WTC11 (cell line): ENCODE measurements at regions not wholly inside any gene's neighbourhood (a gene's known extent, or its start where the extent isn't known, plus 50 kb on each side); places are given as distances from the start of the nearest gene placed in this dataset.

Experiments used
- ATAC-seq: fragments of 200-7000 bp; cut with Tn5 transposase; 2 replicates; pipeline ENCODE4 v1.10.0; 2021; ENCODE audit warnings: mild to moderate bottlenecking, moderate library complexity
- CTCF ChIA-PET: fragments of 300-600 bp; sonication (Branson Sonifier 250); formaldehyde crosslinking; loops from one replicate; lab custom pipeline; 2021; ENCODE audit warnings: antibody characterized with exemption; lab: Charles Lee
- POLR2A ChIA-PET: fragments of 350-600 bp; sonication (Branson Sonifier 250); formaldehyde crosslinking; loops from one replicate; lab custom pipeline; 2021; ENCODE audit warnings: antibody characterized with exemption; lab: Charles Lee
- DNase-seq: peaks from one replicate; pipeline ENCODE4 v3.0.0; 2021; ENCODE audit warnings: low spot score
- H3K27ac Mint-ChIP-seq: 2 replicates; pipeline ENCODE4 v1.8.0; 2021; ENCODE audit warnings: mixed read lengths
- H3K27me3 Mint-ChIP-seq: 2 replicates; pipeline ENCODE4 v1.8.0; 2021; ENCODE audit warnings: low read depth, mild to moderate bottlenecking, moderate library complexity, mixed read lengths
- H3K36me3 Mint-ChIP-seq: 2 replicates; pipeline ENCODE4 v1.8.0; 2021; ENCODE audit warnings: mixed read lengths
- H3K4me1 Mint-ChIP-seq: 2 replicates; pipeline ENCODE4 v1.8.0; 2022; ENCODE audit warnings: mixed read lengths
- H3K4me3 Mint-ChIP-seq: 2 replicates; pipeline ENCODE4 v1.8.0; 2021; ENCODE audit warnings: mild to moderate bottlenecking, moderate library complexity, mixed read lengths
- H3K9me3 Mint-ChIP-seq: 2 replicates; pipeline ENCODE4 v1.8.0; 2021; ENCODE audit warnings: mixed read lengths
- AR ChIP-seq: fragments of 250-450 bp; sonication (Bioruptor Pico); IDR thresholded peaks from 2 replicates; pipeline ENCODE4 v1.9.0; 2021; ENCODE audit warnings: mild to moderate bottlenecking
- ATF1 ChIP-seq: sonication (generic); formaldehyde crosslinking; IDR thresholded peaks from 2 replicates; pipeline ENCODE4 v1.8.1; 2023; ENCODE audit warnings: mild to moderate bottlenecking, moderate library complexity, missing genetic modification reagents
- GABPB1 ChIP-seq: sonication (generic); formaldehyde crosslinking; IDR thresholded peaks from 2 replicates; pipeline ENCODE4 v1.8.1; 2023; ENCODE audit warnings: mild to moderate bottlenecking, missing genetic modification reagents
- HMGXB4 ChIP-seq: sonication (generic); formaldehyde crosslinking; IDR thresholded peaks from 2 replicates; pipeline ENCODE4 v1.8.1; 2023; ENCODE audit warnings: mild to moderate bottlenecking, moderate library complexity, missing genetic modification reagents
- KAT7 ChIP-seq: sonication (generic); formaldehyde crosslinking; IDR thresholded peaks from 2 replicates; pipeline ENCODE4 v1.8.1; 2023; ENCODE audit warnings: missing genetic modification reagents, mild to moderate bottlenecking, borderline replicate concordance
- NR3C1 ChIP-seq: sonication (generic); formaldehyde crosslinking; conservative IDR thresholded peaks from 2 replicates; pipeline ENCODE4 v1.8.1; 2023; ENCODE audit warnings: low read depth, mild to moderate bottlenecking, missing genetic modification reagents
- OVOL2 ChIP-seq: fragments of 250-450 bp; sonication (Bioruptor Pico); IDR thresholded peaks from 2 replicates; pipeline ENCODE4 v1.9.0; 2021; ENCODE audit warnings: mild to moderate bottlenecking, borderline replicate concordance
- RELA ChIP-seq: sonication (generic); formaldehyde crosslinking; IDR thresholded peaks from 2 replicates; pipeline ENCODE4 v1.8.1; 2022; ENCODE audit warnings: missing genetic modification reagents, mild to moderate bottlenecking, borderline replicate concordance
- SOX15 ChIP-seq: fragments of 250-450 bp; sonication (Bioruptor Pico); IDR thresholded peaks from 2 replicates; pipeline ENCODE4 v1.9.0; 2021; ENCODE audit warnings: mild to moderate bottlenecking
- TEAD4 ChIP-seq: sonication (generic); formaldehyde crosslinking; IDR thresholded peaks from 2 replicates; pipeline ENCODE4 v1.8.0; 2022; ENCODE audit warnings: mild to moderate bottlenecking, missing genetic modification reagents
- ZBTB21 ChIP-seq: sonication (generic); formaldehyde crosslinking; IDR thresholded peaks from 2 replicates; pipeline ENCODE4 v1.8.1; 2023; ENCODE audit warnings: mild to moderate bottlenecking, missing genetic modification reagents, borderline replicate concordance
- ZNF219 ChIP-seq: sonication (generic); formaldehyde crosslinking; IDR thresholded peaks from 2 replicates; pipeline ENCODE4 v1.8.0; 2023; ENCODE audit warnings: missing genetic modification reagents, mild to moderate bottlenecking, borderline replicate concordance
- ZNF317 ChIP-seq: sonication (generic); formaldehyde crosslinking; IDR thresholded peaks from 2 replicates; pipeline ENCODE4 v1.8.1; 2023; ENCODE audit warnings: low read depth, mild to moderate bottlenecking, moderate library complexity, missing genetic modification reagents, borderline replicate concordance
- ZNF396 ChIP-seq: fragments of 250-450 bp; sonication (Bioruptor Pico); IDR thresholded peaks from 2 replicates; pipeline ENCODE4 v1.8.0; 2021; ENCODE audit warnings: mild to moderate bottlenecking, moderate library complexity, borderline replicate concordance
- TF ChIP-seq, protein P1 (sequence below): fragments of 250-450 bp; sonication (Bioruptor Pico); IDR thresholded peaks from 2 replicates; pipeline ENCODE4 v2.1.2; 2022; ENCODE audit warnings: mild to moderate bottlenecking, moderate library complexity
- TF ChIP-seq, protein P2 (sequence below): sonication (generic); formaldehyde crosslinking; IDR thresholded peaks from 2 replicates; pipeline ENCODE4 v1.8.1; 2022; ENCODE audit warnings: mild to moderate bottlenecking, missing genetic modification reagents, moderate library complexity, borderline replicate concordance

- H3K27ac Mint-ChIP-seq: no peak overlapping the region
Measured at GRCh38 chr2:221767106-221768012, 195.3 kb upstream of the EPHA4 start.

GRCh38 chr2:221762496-221762895 is 190.4 kb upstream of the EPHA4 start:
- Mint-ChIP-seq H3K4me1 (no peaks in the 10 kb centered on the region), H3K9me3 (peaks cover 23% of the 10 kb centered on the region), H3K36me3 (no peaks in the 10 kb centered on the region), H3K27ac (no peak overlapping the region), H3K27me3 (no peaks in the 10 kb centered on the region), H3K4me3 (no peak overlapping the region)
- DNase-seq (no peak), ATAC-seq (no peak)
- ChIA-PET CTCF (no interaction called here), POLR2A (no interaction called here)
- no peak for TF ChIP-seq ZBTB21 (CRISPR knock-in tag)
- TF ChIP-seq ZNF219 (CRISPR knock-in tag): no peak
- no peak for TF ChIP-seq NR3C1
- no peak for TF ChIP-seq KAT7 (CRISPR knock-in tag)
- TF ChIP-seq SOX15: no peak
- no peak for TF ChIP-seq ZNF317
- TF ChIP-seq, protein P1, sequence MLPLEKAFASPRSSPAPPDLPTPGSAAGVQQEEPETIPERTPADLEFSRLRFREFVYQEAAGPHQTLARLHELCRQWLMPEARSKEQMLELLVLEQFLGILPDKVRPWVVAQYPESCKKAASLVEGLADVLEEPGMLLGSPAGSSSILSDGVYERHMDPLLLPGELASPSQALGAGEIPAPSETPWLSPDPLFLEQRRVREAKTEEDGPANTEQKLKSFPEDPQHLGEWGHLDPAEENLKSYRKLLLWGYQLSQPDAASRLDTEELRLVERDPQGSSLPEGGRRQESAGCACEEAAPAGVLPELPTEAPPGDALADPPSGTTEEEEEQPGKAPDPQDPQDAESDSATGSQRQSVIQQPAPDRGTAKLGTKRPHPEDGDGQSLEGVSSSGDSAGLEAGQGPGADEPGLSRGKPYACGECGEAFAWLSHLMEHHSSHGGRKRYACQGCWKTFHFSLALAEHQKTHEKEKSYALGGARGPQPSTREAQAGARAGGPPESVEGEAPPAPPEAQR (CRISPR knock-in tag): no peak
- TF ChIP-seq ATF1 (CRISPR knock-in tag): no peak

More at GRCh38 chr2:221767106-221768012, 195.3 kb upstream of the EPHA4 start:
- Mint-ChIP-seq H3K27me3 (no peaks in the 10 kb centered on the region; the same call in 1 of the 2 replicates), H3K4me3 (no peak overlapping the region), H3K9me3 (no peaks in the 10 kb centered on the region), H3K36me3 (no peaks in the 10 kb centered on the region), H3K4me1 (peaks cover 6% of the 10 kb centered on the region)
- DNase-seq: no peak
- TF ChIP-seq, protein P2, sequence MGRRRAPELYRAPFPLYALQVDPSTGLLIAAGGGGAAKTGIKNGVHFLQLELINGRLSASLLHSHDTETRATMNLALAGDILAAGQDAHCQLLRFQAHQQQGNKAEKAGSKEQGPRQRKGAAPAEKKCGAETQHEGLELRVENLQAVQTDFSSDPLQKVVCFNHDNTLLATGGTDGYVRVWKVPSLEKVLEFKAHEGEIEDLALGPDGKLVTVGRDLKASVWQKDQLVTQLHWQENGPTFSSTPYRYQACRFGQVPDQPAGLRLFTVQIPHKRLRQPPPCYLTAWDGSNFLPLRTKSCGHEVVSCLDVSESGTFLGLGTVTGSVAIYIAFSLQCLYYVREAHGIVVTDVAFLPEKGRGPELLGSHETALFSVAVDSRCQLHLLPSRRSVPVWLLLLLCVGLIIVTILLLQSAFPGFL (CRISPR knock-in tag): no peak
- TF ChIP-seq RELA (CRISPR knock-in tag) (no peak), TEAD4 (CRISPR knock-in tag) (no peak), OVOL2 (CRISPR knock-in tag) (no peak), ZNF396 (CRISPR knock-in tag) (no peak), HMGXB4 (CRISPR knock-in tag) (no peak), GABPB1 (no peak)
- ChIA-PET CTCF (no interaction called here), POLR2A (no interaction called here)
- no peak for ATAC-seq

GRCh38 chr2:221761260-221761659 is 189.2 kb upstream of the EPHA4 start:
- no peak for TF ChIP-seq AR (CRISPR knock-in tag)
- DNase-seq: no peak
- ATAC-seq: no peak
- Mint-ChIP-seq H3K27ac (no peak overlapping the region), H3K9me3 (peaks cover 23% of the 10 kb centered on the region), H3K27me3 (no peaks in the 10 kb centered on the region), H3K36me3 (no peaks in the 10 kb centered on the region), H3K4me1 (no peaks in the 10 kb centered on the region), H3K4me3 (no peak overlapping the region)
- CTCF ChIA-PET: no interaction called here
- POLR2A ChIA-PET: no interaction called here
